ENCODE measurements at regions not wholly inside any gene's neighbourhood (a gene's known extent, or its start where the extent isn't known, plus 50 kb on each side); places are given as distances from the start of the nearest gene placed in this dataset.

GRCh38 chr10:131656431-131656841 lies 244.4 kb upstream of the PPP2R2D start:
- no peak for TF ChIP-seq CTCF (IDR thresholded peaks at IDR 0.05; ENCODE audit: low read depth, low read length)
- no peak for DNase-seq (ENCODE audit: low read depth in 2 of 2)

GRCh38 chr10:131657318-131657984 lies 243.4 kb upstream of the PPP2R2D start:
- no peak for TF ChIP-seq CTCF (IDR thresholded peaks at IDR 0.05; ENCODE audit: low read depth, low read length)
- no peak for DNase-seq (ENCODE audit: low read depth in 2 of 2)

More at GRCh38 chr10:131656431-131656841, 244.4 kb upstream of the PPP2R2D start:
- H3K4me3 ChIP-seq (replicated peaks in 1 of 2; ENCODE audit: low read depth in 2 of 2, low read length in 2 of 2): no peak overlapping the region

GRCh38 chr10:131657985-131658330 lies 242.8 kb upstream of the PPP2R2D start:
- no peak overlapping the region for H3K4me3 ChIP-seq (replicated peaks in 1 of 2; ENCODE audit: low read depth in 2 of 2, low read length in 2 of 2)
- DNase-seq (ENCODE audit: low read depth in 2 of 2): no peak
- TF ChIP-seq CTCF (IDR thresholded peaks at IDR 0.05; ENCODE audit: low read depth, low read length): no peak

More at GRCh38 chr10:131657318-131657984, 243.4 kb upstream of the PPP2R2D start:
- H3K4me3 ChIP-seq (replicated peaks in 1 of 2; ENCODE audit: low read depth in 2 of 2, low read length in 2 of 2): no peak overlapping the region

- no peak for DNase-seq (ENCODE audit: low read depth in 2 of 2)
- no peak for TF ChIP-seq CTCF (IDR thresholded peaks at IDR 0.05; ENCODE audit: low read depth, low read length)
- no peak overlapping the region for H3K4me3 ChIP-seq (replicated peaks in 1 of 2; ENCODE audit: low read depth in 2 of 2, low read length in 2 of 2)
Observed at GRCh38 chr10:131658476-131659110, 242.2 kb upstream of the PPP2R2D start.

- TF ChIP-seq CTCF (IDR thresholded peaks at IDR 0.05; ENCODE audit: low read depth, low read length): no peak
- no peak for DNase-seq (ENCODE audit: low read depth in 2 of 2)
- no peak overlapping the region for H3K4me3 ChIP-seq (replicated peaks in 1 of 2; ENCODE audit: low read depth in 2 of 2, low read length in 2 of 2)
Observed at GRCh38 chr10:131660427-131660826, 240.4 kb upstream of the PPP2R2D start.

GRCh38 chr10:131662851-131663250 lies 238.0 kb upstream of the PPP2R2D start:
- no peak overlapping the region for H3K4me3 ChIP-seq (replicated peaks in 1 of 2; ENCODE audit: low read depth in 2 of 2, low read length in 2 of 2)
- no peak for TF ChIP-seq CTCF (IDR thresholded peaks at IDR 0.05; ENCODE audit: low read depth, low read length)
- DNase-seq (ENCODE audit: low read depth in 2 of 2): no peak

All from cardiac fibroblast (primary cell).